ENCODE measurements at regions not wholly inside any gene's neighbourhood (a gene's known extent, or its start where the extent isn't known, plus 50 kb on each side); places are given as distances from the start of the nearest gene placed in this dataset.

DNA sequence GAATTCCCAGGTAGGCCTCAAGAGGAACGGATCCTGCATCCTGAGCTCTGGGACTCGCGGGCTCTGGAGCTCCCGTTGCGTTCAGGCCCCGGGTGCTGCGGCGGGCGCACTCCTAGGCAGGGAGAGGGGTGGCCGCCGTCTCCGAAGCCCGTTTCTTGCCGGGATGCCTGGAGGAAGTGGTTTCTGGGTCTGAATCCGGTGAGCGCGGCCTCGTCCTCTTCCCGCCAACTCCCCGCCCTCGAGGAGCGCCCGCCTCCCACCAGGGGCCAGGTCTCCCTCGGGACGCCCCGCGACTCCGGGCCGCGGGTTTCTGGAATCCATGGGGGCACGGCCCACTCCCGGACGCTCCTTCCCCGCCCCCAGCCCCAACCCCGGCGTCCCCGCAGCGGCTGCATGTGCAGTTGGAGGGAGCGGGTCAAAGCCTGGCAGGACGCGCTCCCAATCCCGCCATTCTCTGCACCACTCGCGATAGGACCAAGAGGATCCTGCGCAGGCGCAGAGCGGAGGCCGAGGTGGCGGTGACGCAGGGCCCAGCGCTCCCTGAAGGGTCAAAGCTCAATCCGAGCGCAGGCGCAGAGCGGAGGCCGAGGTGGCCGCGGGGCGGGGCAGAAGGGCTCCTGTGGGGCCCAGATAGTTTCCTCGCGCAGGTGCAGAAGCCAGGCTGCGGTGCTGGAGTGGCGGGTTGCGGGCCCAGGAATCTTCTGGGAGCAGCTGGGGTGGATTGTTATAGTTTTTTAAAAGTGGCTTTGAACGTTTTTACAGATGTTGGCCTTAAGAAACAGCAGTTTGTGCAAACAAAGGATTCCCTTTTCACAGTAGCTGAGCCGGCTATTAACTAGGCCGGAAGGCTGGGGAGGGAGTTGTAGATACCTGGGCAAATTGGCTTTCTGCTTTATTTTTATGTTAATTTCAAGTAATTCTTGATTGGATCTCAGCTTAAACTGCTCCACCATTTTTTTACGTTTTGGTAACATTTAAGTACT lies 796.4 kb downstream of the AACS start:
- TF ChIP-seq, protein P1, sequence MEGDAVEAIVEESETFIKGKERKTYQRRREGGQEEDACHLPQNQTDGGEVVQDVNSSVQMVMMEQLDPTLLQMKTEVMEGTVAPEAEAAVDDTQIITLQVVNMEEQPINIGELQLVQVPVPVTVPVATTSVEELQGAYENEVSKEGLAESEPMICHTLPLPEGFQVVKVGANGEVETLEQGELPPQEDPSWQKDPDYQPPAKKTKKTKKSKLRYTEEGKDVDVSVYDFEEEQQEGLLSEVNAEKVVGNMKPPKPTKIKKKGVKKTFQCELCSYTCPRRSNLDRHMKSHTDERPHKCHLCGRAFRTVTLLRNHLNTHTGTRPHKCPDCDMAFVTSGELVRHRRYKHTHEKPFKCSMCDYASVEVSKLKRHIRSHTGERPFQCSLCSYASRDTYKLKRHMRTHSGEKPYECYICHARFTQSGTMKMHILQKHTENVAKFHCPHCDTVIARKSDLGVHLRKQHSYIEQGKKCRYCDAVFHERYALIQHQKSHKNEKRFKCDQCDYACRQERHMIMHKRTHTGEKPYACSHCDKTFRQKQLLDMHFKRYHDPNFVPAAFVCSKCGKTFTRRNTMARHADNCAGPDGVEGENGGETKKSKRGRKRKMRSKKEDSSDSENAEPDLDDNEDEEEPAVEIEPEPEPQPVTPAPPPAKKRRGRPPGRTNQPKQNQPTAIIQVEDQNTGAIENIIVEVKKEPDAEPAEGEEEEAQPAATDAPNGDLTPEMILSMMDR (IDR thresholded peaks at IDR 0.05): no peak
- TF ChIP-seq ZFX (IDR thresholded peaks at IDR 0.05; ENCODE audit: borderline replicate concordance): no peak
